GM11168 (cell line): ENCODE measurements at regions not wholly inside any gene's neighbourhood (a gene's known extent, or its start where the extent isn't known, plus 50 kb on each side); places are given as distances from the start of the nearest gene placed in this dataset.

ENCODE experiments used
- in situ Hi-C: fragments of 300-500 bp; cut with MboI; formaldehyde crosslinking; loops from one replicate; pipeline ENCODE4 v1.12.0; 2022; ENCODE audit warnings: low sequenced_read_pairs; ENCODE audit not compliant: unreplicated experiment

- in situ Hi-C loops = no loop called here
Observed at GRCh38 chr13:84208246-84208910, 326.1 kb upstream of the SLITRK1 start.

DNA sequence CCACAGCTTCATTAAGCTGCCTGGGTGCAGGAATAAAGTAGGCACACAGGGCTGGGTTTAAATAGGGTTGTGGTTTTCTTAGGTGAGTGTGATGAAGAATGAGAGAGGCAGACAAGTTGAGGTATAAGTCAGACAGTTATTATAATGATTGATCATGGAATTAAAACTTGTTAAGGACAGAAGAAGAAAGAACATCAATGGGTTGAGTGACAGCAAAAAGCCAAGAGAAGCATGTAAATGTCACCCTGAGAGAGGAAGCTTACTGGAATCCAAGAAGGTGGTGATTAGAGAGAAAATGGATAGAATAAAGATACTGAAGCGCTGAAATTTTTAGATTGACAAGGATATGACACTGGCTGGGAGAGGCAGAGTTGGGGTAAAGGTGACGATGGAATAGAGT, 325.2 kb upstream of the SLITRK1 start:
- in situ Hi-C loops = no loop called here

DNA sequence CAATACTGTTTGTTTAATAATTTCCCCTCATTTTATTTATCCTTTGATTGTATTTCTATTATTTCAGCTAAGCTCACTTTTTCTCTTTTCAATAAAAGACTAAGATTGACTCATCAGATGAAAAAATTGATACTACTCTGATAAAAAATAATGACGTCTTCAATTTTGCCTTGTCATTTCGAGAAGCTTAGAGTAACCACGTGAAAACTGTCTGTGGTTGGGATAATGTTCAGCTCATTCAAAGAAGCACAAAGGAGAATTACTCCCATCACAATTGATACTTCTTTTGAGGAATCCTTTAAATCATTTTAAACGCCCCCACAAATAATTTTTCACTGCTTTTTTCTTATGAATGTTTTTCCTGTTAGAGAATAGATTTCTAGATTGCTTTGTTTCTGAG, 318.7 kb upstream of the SLITRK1 start:
- in situ Hi-C loops = no loop called here

GRCh38 chr13:84192125-84192524, 309.9 kb upstream of the SLITRK1 start:
- in situ Hi-C loops = no loop called here

GRCh38 chr13:84191139-84191538, 308.9 kb upstream of the SLITRK1 start:
- in situ Hi-C loops = no loop called here

DNA sequence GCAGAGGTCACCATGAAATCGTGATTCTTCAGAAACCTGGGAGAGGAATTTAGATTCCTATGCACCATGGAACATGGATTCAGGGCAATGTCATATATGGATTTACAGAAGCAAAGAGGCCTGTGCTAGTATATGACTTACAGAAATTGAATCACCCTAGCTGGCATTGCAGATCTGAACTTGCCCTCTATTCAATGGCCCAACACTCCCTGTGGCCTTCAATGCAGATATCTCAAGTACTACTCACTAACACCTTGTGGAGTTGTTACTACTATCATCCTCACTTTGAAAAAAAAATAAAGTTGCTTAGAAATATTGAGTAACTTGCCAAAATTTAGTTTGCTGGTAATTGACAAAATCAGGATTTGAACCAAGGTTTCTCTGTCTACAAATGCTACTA, 305.4 kb upstream of the SLITRK1 start:
- in situ Hi-C loops = no loop called here

GRCh38 chr13:84139561-84140158, 257.4 kb upstream of the SLITRK1 start:
- in situ Hi-C loops = no loop called here

GRCh38 chr13:84137292-84137691, 255.0 kb upstream of the SLITRK1 start:
- in situ Hi-C loops = no loop called here

GRCh38 chr13:84136582-84136981, 254.3 kb upstream of the SLITRK1 start:
- in situ Hi-C loops = no loop called here

DNA sequence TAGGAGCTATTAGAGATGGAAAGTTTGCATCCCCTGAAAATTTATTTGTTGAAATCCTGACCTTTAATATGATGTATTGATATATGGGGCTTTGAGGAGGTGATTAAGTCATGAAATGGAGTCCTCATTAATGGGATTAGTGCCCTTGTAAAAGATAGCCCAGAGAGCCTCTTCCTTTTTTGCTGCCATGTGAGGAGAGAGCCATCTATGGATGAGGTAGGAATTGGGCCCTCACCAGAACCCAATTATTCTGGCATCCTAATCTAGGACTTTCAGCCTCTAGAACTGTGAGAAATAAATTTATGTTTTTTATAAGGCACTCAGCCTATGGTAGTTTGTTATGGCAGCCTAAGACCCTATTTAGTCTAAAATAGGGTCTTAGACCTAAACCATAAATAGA, 250.2 kb upstream of the SLITRK1 start:
- in situ Hi-C loops = no loop called here

DNA sequence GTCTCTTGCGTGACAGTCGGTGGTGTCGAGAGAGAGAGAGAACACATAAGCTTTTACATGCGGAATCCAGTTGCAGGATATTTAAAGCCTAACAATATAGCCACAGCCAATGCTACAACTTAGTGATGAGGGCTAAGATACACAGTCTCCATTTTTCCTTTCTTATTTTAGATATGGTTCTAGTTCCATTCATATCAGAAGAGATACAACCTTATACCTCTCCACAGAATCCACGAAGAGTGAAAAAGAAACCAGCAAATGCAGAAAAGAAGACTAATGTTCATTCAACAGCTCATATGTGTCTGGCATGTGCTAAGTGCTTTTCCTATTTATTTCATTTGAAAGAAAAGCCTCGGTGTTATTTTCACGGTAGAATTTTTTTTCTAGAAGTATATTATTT, 249.0 kb upstream of the SLITRK1 start:
- in situ Hi-C loops = no loop called here

DNA sequence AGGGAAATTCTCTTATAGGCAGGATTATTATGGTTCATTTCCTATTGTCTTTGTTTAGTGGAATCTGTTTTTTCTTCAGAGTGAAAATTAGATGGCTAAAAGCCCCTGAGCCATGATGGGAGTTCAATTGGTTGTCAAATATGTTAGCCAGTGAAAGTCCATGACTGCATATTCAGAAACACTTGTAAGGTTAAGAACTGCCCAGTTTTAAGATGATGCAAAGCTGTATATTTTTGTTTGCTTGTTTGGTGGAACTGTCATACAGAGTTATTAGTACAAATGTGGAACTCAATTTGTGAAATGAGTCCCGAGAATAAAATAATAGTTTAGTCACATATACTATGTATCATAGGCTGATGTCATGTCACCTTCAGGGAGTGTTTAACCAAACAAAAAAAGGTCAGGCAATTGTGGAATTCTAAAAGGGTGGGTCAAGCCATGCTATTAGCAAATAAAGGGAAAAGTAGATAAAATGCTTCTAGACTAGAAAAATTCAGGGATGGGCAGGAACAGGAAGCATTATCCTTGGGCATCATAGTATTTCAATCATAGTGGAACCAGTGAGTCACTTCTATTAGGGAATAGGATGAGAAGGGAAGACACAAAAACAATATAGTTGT, 248.3 kb upstream of the SLITRK1 start:
- in situ Hi-C loops = no loop called here

DNA sequence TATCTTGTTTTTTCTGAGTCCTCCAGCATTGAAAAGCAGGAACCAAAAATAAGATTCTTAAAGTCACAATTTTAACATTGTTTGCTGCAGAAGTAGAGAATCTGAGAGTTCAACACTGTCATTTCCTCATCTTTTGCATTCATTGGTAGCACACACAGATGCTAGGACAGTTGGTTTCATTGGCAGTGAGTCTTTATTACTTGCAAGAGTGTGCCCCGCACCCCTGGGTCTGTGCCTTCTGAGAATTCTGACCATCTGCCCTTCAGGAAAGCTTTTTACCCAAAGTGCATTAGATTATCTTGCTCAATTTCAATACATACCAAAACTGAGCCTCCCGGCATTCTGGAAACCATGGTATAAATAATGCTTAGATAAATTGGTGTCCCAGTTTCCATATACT, 247.7 kb upstream of the SLITRK1 start:
- in situ Hi-C loops = no loop called here

DNA sequence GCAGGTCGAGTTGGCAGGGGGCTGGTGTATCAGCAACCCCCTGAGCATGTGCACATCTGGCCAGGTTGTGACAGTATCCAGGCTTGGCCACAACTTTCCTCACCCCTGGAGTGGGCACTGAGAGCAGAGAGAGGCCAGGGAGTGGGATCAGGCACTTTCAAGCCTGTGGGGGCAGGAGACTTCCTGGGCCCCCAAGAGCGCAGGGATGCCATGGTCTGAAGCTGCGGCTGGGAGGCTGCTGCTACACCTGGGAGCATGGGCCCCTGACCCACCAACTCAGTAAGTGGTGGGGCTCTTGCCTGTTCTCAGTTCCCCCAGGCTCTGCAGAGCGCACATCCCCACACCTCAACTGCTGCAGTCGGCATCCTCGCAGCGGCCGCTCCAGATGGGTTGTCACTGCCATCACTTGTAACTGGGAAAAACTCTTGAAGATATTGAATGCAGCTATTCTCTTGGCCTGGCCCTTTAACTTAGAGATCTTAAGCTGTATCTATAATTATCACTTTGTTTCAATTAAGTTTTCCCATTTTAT, 245.4 kb upstream of the SLITRK1 start:
- in situ Hi-C loops = no loop called here

DNA sequence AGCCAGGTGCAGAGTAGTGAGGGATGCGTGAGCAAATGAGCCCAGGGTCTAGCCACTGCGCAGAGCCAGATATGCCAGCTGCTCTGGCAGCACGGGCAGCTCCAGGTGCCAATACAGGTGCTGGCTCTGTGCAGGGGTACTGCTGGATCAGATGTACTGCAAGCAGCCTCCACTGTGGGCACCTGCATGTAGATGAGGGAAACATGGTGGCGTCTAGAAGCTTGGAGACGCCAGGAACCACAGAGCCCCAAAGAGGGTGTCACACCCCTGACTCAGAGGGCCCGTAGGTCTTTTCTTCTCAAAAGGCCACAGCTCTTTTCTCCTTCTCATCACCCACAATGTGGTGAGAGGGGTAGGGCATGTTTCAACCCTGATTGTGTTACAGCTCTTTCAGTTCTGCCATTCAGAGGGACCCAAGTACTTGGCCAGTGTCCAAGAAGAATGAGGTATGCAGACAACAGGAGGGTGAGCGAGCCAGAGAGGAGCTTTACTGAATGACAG, 244.4 kb upstream of the SLITRK1 start:
- in situ Hi-C loops = no loop called here

GRCh38 chr13:84121456-84121855, 239.2 kb upstream of the SLITRK1 start:
- in situ Hi-C loops = no loop called here

DNA sequence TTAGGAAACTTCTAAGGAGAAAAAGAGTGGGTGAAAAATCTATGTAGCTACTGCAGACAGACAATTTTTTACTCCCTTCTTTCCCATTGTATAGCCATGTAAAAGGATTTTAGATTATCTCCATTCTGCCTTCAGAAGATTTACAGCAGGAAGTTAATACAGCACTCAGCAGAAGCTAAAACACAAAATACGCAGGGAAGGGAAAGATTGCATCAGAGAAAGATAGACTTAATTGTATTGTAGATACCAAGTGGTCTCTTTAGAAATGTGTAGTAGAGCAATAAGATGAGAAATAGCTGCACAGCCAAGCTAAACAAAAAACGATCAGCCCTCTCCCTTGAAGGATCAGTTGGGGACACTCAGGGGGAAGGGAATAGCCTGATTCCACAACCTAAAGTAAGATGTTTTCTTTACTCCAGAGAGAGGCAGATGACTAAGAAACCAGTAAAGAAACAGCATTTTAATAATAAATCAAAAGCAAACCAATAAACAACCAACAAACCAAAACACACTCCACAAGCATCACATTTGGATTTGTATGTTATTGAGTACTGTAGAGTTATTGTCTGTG, 236.7 kb upstream of the SLITRK1 start:
- in situ Hi-C loops = no loop called here

DNA sequence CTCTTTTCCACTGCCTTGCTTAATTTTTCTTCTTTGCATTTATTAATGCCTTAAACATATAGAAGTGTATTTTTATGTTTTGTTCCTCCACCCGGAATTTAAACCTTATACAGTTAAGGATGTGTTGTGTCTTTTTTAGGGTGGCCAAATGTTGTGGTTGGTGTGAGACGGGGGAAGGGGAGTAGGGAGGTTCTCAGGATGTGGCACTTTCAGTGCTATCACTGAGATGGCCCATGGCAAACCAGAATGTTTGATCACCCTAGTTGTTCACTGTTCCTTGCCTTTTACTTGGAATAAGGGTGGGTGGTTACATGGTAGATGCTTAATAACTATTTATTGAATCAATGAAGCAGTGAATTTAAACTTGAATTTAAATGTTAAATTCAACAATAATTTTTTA, 216.0 kb upstream of the SLITRK1 start:
- in situ Hi-C loops = no loop called here

GRCh38 chr13:84097148-84097547, 214.9 kb upstream of the SLITRK1 start:
- in situ Hi-C loops = no loop called here

- in situ Hi-C loops = no loop called here
Observed at GRCh38 chr13:84096216-84096615, 213.9 kb upstream of the SLITRK1 start.

GRCh38 chr13:84088996-84089395, 206.7 kb upstream of the SLITRK1 start:
- in situ Hi-C loops = no loop called here
